ENCODE measurements at regions not wholly inside any gene's neighbourhood (a gene's known extent, or its start where the extent isn't known, plus 50 kb on each side); places are given as distances from the start of the nearest gene placed in this dataset.

DNA sequence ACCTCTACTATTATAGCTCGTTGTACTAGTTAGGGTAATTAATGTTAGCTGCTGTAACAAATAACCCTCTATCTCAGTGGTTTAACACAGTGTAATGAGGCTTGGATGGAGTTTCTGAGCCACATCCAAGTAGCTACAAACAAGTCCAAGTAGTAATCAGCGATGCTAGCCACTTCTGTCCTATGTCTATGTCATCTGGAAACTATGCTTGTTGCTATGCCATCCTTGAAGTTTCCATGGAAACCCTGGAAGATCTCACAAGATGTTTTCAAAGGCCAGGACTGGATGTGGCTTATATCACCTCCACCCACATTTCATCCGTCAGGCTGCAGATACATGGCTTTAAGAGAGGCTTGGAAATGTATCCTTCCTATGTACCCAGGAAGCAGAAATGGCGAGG, 422.1 kb downstream of the AACS start:
- Histone ChIP-seq H3K36me3 (ENCODE audit: control insufficient read depth, insufficient read depth, low read length) (no peaks in the 10 kb centered on the region), H3K4me3 (ENCODE audit: low read depth, low read length) (no peak overlapping the region), H3K9me3 (ENCODE audit: control insufficient read depth, insufficient read depth, low read length) (no peaks in the 10 kb centered on the region), H3K4me1 (ENCODE audit: control insufficient read depth, insufficient read depth, low read length) (no peaks in the 10 kb centered on the region), H3K9ac (ENCODE audit: low read depth, low read length) (no peak overlapping the region), H3K27me3 (ENCODE audit: control insufficient read depth, insufficient read depth, low read length) (no peaks in the 10 kb centered on the region)

DNA sequence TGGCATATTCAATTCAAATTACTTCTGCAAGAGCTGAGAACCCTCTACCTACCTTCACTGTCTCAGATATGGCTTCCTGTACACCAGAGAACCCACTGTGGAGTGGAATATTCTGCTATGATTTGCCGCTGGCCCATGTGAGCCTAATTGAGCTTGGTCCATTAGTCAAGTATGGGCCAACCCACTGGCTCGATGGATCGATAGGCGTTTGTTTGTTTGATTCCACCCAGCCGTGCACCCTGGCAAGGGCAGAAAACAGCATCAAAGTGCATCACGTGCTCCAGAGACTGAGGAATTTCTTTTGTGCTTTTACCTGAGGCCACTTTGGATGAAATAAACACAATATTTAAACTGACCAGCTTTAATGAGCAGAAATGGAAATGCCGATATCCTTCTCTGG, 426.3 kb downstream of the AACS start:
- Histone ChIP-seq H3K9ac (ENCODE audit: low read depth, low read length) (no peak overlapping the region), H3K9me3 (ENCODE audit: control insufficient read depth, insufficient read depth, low read length) (no peaks in the 10 kb centered on the region), H3K27me3 (ENCODE audit: control insufficient read depth, insufficient read depth, low read length) (no peaks in the 10 kb centered on the region), H3K36me3 (ENCODE audit: control insufficient read depth, insufficient read depth, low read length) (no peaks in the 10 kb centered on the region), H3K4me1 (ENCODE audit: control insufficient read depth, insufficient read depth, low read length) (peaks cover 4% of the 10 kb centered on the region), H3K4me3 (ENCODE audit: low read depth, low read length) (no peak overlapping the region)

DNA sequence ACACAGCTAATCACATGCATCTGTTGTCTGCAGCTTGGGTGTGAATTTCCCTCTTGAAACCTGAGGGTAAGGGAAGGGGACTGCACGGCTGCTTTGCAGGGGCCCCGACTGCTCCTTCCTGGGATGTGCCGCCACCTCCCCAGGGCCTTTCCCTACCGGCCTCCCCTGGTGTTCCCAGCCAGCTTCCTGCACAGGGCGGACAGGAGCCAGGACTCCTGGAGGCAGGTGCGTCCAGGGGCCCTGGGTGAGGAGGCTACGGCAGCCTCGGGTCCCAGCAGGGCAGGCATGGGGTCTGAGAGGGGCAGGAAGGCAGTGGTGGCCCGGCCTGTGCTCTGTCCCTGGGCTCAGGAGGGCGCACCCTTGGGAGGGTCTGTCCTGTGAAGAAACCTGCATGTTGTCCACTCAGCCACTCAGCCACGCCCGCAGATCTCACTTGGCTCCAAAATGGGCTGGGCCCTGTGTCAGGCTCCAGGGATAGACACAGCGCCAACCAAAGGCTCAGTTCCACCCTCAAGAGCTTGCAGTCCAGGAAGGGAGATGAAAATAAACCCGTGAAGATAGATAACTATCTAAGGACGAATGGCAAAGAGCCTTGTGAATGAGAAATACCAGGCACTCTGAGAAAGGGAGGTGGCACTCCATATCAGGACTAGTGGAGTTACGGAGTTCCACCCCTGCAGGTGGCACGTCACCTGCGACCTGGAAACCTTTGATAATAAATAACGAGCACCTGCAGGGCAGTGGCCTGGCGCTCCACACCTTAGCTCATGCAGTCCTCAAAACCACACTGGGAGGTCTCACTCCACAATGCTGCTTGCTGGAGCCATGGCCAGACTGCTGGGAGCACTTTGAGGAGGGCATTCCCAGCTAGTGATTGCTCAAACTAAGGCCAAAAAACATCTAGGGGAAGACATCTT, 427.4 kb downstream of the AACS start:
- no peaks in the 10 kb centered on the region for H3K36me3 ChIP-seq (ENCODE audit: control insufficient read depth, insufficient read depth, low read length)

DNA sequence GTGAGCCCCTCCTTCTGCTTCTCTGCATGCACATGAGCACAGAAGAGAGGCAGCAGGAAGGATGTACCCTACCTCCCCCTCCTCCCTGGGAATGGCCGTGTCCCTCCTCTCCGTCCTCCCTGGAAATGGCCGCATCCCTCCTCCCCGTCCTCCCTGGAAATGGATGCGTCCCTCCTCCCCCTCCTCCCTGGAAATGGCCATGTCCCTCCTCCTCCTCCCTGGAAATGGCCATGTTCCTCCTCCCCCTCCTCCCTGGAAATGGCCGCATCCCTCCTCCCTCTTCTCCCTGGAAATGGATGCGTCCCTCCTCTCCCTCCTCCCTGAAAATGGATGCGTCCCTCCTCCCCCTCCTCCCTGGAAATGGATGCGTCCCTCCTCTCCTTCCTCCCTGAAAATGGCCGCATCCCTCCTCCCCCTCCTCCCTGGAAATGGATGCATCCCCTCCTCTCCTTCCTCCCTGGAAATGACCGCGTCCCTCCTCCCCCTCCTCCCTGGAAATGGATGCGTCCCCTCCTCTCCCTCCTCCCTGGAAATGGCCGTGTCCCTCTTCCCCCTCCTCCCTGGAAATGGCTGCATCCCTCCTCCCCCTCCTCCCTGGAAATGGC, 428.6 kb downstream of the AACS start:
- peaks cover 5% of the 10 kb centered on the region for H3K4me1 ChIP-seq (ENCODE audit: control insufficient read depth, insufficient read depth, low read length)
- H3K27me3 ChIP-seq (ENCODE audit: control insufficient read depth, insufficient read depth, low read length), result no peaks in the 10 kb centered on the region
- no peak overlapping the region for H3K4me3 ChIP-seq (ENCODE audit: low read depth, low read length)
- H3K9me3 ChIP-seq (ENCODE audit: control insufficient read depth, insufficient read depth, low read length), result no peaks in the 10 kb centered on the region
- H3K9ac ChIP-seq (ENCODE audit: low read depth, low read length), result no peak overlapping the region
- H3K36me3 ChIP-seq (ENCODE audit: control insufficient read depth, insufficient read depth, low read length), result no peaks in the 10 kb centered on the region

More for the DNA sequence above, 427.4 kb downstream of the AACS start:
- H3K4me1 ChIP-seq (ENCODE audit: control insufficient read depth, insufficient read depth, low read length), result peaks cover 5% of the 10 kb centered on the region
- no peak overlapping the region for H3K4me3 ChIP-seq (ENCODE audit: low read depth, low read length)
- H3K27me3 ChIP-seq (ENCODE audit: control insufficient read depth, insufficient read depth, low read length), result no peaks in the 10 kb centered on the region
- no peaks in the 10 kb centered on the region for H3K9me3 ChIP-seq (ENCODE audit: control insufficient read depth, insufficient read depth, low read length)
- H3K9ac ChIP-seq (ENCODE audit: low read depth, low read length), result no peak overlapping the region

DNA sequence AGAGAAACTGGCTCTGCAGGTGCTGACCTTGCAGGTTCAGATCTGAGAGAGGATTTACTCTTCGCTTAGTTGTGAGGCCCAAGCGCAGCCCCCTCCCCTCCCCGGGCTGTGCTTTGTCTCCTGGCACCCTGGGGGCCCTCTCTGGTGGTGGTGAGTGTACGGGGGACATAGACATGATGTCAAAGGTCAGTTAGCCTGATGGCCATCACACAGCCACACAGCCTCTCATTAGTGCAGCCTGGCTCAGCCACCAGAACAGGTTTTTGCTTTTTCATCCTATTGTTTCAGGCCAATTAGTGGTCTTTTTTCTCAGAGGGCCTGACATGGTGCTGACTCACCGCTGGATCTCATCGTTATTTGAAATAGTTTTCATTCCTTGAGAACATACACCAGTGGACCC, 437.9 kb downstream of the AACS start:
- H3K9ac ChIP-seq (ENCODE audit: low read depth, low read length), result no peak overlapping the region
- no peak overlapping the region for H3K4me3 ChIP-seq (ENCODE audit: low read depth, low read length)
- H3K4me1 ChIP-seq (ENCODE audit: control insufficient read depth, insufficient read depth, low read length), result no peaks in the 10 kb centered on the region
- H3K27me3 ChIP-seq (ENCODE audit: control insufficient read depth, insufficient read depth, low read length), result no peaks in the 10 kb centered on the region
- no peaks in the 10 kb centered on the region for H3K9me3 ChIP-seq (ENCODE audit: control insufficient read depth, insufficient read depth, low read length)
- H3K36me3 ChIP-seq (ENCODE audit: control insufficient read depth, insufficient read depth, low read length), result no peaks in the 10 kb centered on the region

DNA sequence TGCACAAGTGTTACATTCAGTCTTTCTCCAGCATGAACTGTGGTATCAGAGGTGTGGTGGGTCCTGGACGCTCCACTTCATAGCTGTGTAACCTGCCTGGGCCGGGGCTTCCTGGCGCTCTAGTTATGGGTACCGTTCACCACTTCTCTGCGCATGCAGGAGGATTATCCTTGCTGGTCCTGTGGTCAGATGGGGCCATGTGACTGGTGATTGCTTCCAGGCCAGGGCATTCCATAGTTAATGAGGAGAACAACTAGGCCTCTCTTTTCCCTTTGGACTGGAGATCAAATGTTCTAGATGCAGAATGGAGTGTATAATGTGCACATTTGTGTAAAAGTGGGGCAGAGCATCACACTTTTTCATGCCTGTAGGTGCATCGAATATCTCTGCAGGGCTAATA, 444.0 kb downstream of the AACS start:
- no peaks in the 10 kb centered on the region for H3K9me3 ChIP-seq (ENCODE audit: control insufficient read depth, insufficient read depth, low read length)
- no peaks in the 10 kb centered on the region for H3K4me1 ChIP-seq (ENCODE audit: control insufficient read depth, insufficient read depth, low read length)
- no peak overlapping the region for H3K4me3 ChIP-seq (ENCODE audit: low read depth, low read length)
- no peaks in the 10 kb centered on the region for H3K27me3 ChIP-seq (ENCODE audit: control insufficient read depth, insufficient read depth, low read length)
- no peak overlapping the region for H3K9ac ChIP-seq (ENCODE audit: low read depth, low read length)
- H3K36me3 ChIP-seq (ENCODE audit: control insufficient read depth, insufficient read depth, low read length), result no peaks in the 10 kb centered on the region

DNA sequence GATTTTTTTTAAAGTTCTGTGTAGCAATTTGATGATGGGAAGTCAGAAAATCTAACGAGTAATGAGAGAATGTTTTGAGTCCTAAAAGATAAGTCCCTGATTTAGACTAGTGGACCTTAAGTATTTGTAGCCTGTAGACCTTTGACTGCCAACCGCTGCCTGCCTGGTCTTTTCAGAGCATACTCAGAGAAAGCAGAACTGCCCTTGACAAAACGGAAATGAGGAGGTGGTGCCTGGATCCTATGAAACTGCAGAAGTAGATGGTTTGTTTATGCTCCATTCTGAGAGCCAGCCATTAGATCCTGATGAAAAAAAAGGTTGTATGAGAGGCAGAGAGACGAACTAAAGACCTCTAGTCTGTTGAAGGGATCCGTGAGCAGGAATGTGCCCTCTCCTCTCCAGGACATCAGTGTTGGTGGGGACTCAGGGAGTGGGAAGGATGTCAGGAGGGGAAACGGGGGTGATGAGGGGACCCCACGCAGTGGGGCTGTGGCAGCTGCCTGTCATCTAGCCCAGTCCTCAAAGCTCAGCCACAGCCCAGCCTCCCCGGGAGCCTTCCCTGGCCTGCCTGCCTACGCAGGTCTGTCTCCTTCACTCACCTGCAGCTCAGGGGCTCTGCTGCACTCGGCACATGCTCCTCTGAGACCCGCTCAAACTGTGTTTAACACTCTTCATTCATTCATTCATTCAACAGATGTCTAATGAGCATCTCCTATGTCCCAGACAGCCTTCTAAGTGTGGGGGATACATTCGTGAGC, 447.5 kb downstream of the AACS start:
- no peaks in the 10 kb centered on the region for H3K9me3 ChIP-seq (ENCODE audit: control insufficient read depth, insufficient read depth, low read length)
- H3K36me3 ChIP-seq (ENCODE audit: control insufficient read depth, insufficient read depth, low read length), result no peaks in the 10 kb centered on the region
- no peak overlapping the region for H3K9ac ChIP-seq (ENCODE audit: low read depth, low read length)
- H3K27me3 ChIP-seq (ENCODE audit: control insufficient read depth, insufficient read depth, low read length), result no peaks in the 10 kb centered on the region
- H3K4me3 ChIP-seq (ENCODE audit: low read depth, low read length), result no peak overlapping the region
- no peaks in the 10 kb centered on the region for H3K4me1 ChIP-seq (ENCODE audit: control insufficient read depth, insufficient read depth, low read length)

DNA sequence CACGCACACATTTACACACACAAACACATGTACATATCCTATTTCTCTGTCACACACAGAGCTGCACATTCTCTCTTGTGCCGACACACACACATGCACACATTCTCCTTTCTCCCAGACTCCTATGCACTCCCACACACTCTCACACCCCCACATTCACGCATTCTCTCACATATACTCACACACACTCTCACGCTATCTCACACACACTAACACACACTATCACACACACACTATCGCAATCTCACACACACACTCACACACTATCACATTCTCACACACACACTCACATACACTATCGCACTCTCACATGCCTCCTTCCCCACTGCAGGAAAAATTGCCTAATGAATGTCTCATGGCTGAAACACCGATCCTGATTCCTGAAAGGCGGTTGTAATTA, 450.7 kb downstream of the AACS start:
- Histone ChIP-seq H3K36me3 (ENCODE audit: control insufficient read depth, insufficient read depth, low read length) (no peaks in the 10 kb centered on the region), H3K27me3 (ENCODE audit: control insufficient read depth, insufficient read depth, low read length) (no peaks in the 10 kb centered on the region)

DNA sequence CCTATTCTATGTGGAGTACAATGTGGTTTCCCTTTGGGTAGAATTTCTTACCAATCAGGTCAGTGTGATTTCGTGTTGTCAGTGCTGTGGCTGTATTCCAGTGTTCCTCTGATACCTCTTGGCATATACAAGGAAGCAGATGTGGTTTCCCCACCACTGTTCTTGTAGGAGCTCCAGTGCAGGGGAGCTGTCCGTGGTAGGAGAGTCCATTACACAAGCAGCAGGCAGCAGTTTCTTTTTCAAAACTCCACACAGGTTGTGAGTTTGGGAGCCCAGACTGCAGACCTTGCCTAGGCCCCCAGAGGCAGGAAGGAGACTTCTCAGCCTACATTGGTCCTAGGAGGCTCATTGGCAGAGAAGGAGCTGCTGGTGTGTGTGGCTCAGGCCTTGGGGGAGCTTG, 452.8 kb downstream of the AACS start:
- H3K4me1 ChIP-seq (ENCODE audit: control insufficient read depth, insufficient read depth, low read length), result no peaks in the 10 kb centered on the region
- no peaks in the 10 kb centered on the region for H3K9me3 ChIP-seq (ENCODE audit: control insufficient read depth, insufficient read depth, low read length)
- H3K36me3 ChIP-seq (ENCODE audit: control insufficient read depth, insufficient read depth, low read length), result no peaks in the 10 kb centered on the region
- no peaks in the 10 kb centered on the region for H3K27me3 ChIP-seq (ENCODE audit: control insufficient read depth, insufficient read depth, low read length)
- H3K4me3 ChIP-seq (ENCODE audit: low read depth, low read length), result no peak overlapping the region
- no peak overlapping the region for H3K9ac ChIP-seq (ENCODE audit: low read depth, low read length)

More for the DNA sequence above, 450.7 kb downstream of the AACS start:
- Histone ChIP-seq H3K4me1 (ENCODE audit: control insufficient read depth, insufficient read depth, low read length) (no peaks in the 10 kb centered on the region), H3K4me3 (ENCODE audit: low read depth, low read length) (no peak overlapping the region), H3K9me3 (ENCODE audit: control insufficient read depth, insufficient read depth, low read length) (no peaks in the 10 kb centered on the region), H3K9ac (ENCODE audit: low read depth, low read length) (no peak overlapping the region)

DNA sequence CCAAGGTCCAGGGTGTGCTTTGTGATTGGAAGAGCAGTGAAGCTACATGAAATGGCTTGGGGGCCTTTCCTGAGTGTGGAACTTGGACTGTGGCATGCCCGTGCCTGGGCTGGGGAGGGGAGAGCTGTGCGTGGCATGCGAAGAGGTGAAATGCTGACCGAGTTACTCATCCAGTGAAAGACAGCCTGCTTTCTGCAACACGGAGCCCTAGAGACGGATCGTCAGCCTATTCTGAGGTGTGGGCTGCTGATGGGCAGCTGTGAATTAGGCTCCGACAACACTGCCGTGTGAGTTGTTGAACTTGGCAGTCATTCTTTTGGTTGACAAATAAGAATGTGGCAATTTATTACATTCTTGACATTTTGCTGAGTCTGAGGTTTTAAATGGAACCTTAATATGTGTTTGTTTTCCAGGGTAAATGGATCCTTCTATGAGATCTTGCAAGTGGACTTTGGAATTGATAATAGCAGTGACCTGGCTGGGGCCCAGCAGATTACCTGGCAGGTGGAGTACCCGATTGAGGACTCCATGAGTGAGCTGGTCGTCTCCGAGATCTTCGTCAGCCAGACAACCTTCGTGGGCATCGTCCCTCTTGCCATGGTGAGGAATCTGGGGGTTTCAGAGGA, 453.9 kb downstream of the AACS start:
- Histone ChIP-seq H3K36me3 (ENCODE audit: control insufficient read depth, insufficient read depth, low read length) (no peaks in the 10 kb centered on the region), H3K4me1 (ENCODE audit: control insufficient read depth, insufficient read depth, low read length) (no peaks in the 10 kb centered on the region), H3K9ac (ENCODE audit: low read depth, low read length) (no peak overlapping the region), H3K4me3 (ENCODE audit: low read depth, low read length) (no peak overlapping the region), H3K9me3 (ENCODE audit: control insufficient read depth, insufficient read depth, low read length) (no peaks in the 10 kb centered on the region), H3K27me3 (ENCODE audit: control insufficient read depth, insufficient read depth, low read length) (no peaks in the 10 kb centered on the region)

DNA sequence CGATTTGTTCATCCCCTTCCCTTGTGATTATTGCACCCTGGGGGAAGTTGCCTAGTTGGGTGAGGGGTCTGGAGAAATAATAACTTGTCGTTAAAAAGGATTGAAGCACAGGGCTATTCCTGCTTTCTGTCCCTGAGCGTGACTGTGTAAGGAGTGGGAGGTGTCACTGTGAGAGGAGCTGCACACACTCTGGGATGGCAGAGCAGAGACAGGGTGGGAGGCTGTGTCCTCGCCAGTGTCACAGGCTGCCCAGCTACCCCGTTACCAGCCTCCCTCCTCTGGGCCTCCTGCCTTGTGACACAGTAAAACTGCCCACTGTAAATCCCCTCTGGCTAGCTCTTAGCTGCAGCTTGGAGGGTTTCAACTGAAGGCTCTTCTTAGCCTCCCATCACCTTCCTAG, 460.6 kb downstream of the AACS start:
- Histone ChIP-seq H3K4me3 (ENCODE audit: low read depth, low read length) (no peak overlapping the region), H3K36me3 (ENCODE audit: control insufficient read depth, insufficient read depth, low read length) (no peaks in the 10 kb centered on the region), H3K27me3 (ENCODE audit: control insufficient read depth, insufficient read depth, low read length) (no peaks in the 10 kb centered on the region), H3K9ac (ENCODE audit: low read depth, low read length) (no peak overlapping the region), H3K4me1 (ENCODE audit: control insufficient read depth, insufficient read depth, low read length) (no peaks in the 10 kb centered on the region), H3K9me3 (ENCODE audit: control insufficient read depth, insufficient read depth, low read length) (no peaks in the 10 kb centered on the region)
